Activated naive CD4-positive, alpha-beta T cell treated with anti-CD3 and anti-CD28 coated beads for 36 hours (primary cell): ENCODE measurements at regions not wholly inside any gene's neighbourhood (a gene's known extent, or its start where the extent isn't known, plus 50 kb on each side); places are given as distances from the start of the nearest gene placed in this dataset.

Experiments
- CTCF ChIA-PET: fragments of 350-600 bp; sonication (Branson Sonifier 250); formaldehyde crosslinking; loops from one replicate; lab custom pipeline; 2021; ENCODE audit warnings: antibody characterized with exemption; lab: Charles Lee
- DNase-seq: peaks from one replicate; pipeline ENCODE4 v3.0.0-alpha.2; 2020
- H3K27ac Mint-ChIP-seq: one replicate; pipeline ENCODE4 v1.8.0; 2021; ENCODE audit warnings: mild to moderate bottlenecking, mixed read lengths
- H3K27me3 Mint-ChIP-seq: one replicate; pipeline ENCODE4 v1.8.0; 2021; ENCODE audit warnings: low read depth, mixed read lengths
- H3K36me3 Mint-ChIP-seq: one replicate; pipeline ENCODE4 v1.8.0; 2021; ENCODE audit warnings: low read depth, mixed read lengths
- H3K4me1 Mint-ChIP-seq: one replicate; pipeline ENCODE4 v1.8.0; 2021; ENCODE audit warnings: low read depth, mixed read lengths
- H3K4me3 Mint-ChIP-seq: one replicate; pipeline ENCODE4 v1.8.0; 2021; ENCODE audit warnings: mild to moderate bottlenecking, moderate library complexity, mixed read lengths
- H3K9me3 Mint-ChIP-seq: one replicate; pipeline ENCODE4 v1.8.0; 2021; ENCODE audit warnings: mixed read lengths
- intact Hi-C: fragments of 100-400 bp; cut with micrococcal nuclease; formaldehyde crosslinking; loops from one replicate; pipeline ENCODE4 v1.15.1; 2023

- Mint-ChIP-seq H3K27ac (no peak overlapping the region), H3K4me3 (no peak overlapping the region), H3K36me3 (no peaks in the 10 kb centered on the region), H3K4me1 (peaks cover 7% of the 10 kb centered on the region), H3K9me3 (no peaks in the 10 kb centered on the region), H3K27me3 (no peaks in the 10 kb centered on the region)
- intact Hi-C loops, result no loop called here
- CTCF ChIA-PET, result no interaction called here
- DNase-seq, result no peak
Measured at GRCh38 chr7:157484411-157485081, 147.7 kb downstream of the DNAJB6 start.

DNA sequence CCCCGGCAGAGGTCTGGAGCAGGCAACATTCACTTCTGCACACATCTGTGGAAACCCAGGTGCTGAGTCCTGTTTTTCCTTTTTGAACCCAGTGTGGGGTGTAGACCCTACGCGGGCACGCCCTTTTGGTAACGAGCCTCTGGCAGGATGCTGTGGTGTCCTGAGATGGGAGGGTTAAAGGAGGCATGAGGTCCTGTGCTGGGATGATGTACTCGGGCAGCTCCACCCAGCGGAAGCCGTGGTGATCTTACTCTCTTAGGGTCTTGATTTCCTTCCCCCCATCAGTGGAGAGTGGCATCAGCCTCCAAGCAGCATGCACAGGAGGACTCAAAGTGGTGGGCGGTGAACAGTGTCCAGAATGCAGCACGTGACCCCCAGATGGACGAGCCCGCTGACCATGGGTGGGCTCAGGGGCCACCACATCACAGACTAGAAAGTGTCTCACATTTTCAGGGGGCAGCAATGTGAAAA lies 148.6 kb downstream of the DNAJB6 start:
- Mint-ChIP-seq H3K4me1 (peaks cover 12% of the 10 kb centered on the region), H3K27me3 (no peaks in the 10 kb centered on the region), H3K9me3 (no peaks in the 10 kb centered on the region), H3K36me3 (no peaks in the 10 kb centered on the region), H3K27ac (no peak overlapping the region), H3K4me3 (no peak overlapping the region)
- CTCF ChIA-PET, result interaction anchor here (1.5 kb wide), 1 partner anchor 11 kb away, joined by 4 read pairs; no protein-coding TSS in a partner anchor
- intact Hi-C loops, result no loop called here
- no peak for DNase-seq

DNA sequence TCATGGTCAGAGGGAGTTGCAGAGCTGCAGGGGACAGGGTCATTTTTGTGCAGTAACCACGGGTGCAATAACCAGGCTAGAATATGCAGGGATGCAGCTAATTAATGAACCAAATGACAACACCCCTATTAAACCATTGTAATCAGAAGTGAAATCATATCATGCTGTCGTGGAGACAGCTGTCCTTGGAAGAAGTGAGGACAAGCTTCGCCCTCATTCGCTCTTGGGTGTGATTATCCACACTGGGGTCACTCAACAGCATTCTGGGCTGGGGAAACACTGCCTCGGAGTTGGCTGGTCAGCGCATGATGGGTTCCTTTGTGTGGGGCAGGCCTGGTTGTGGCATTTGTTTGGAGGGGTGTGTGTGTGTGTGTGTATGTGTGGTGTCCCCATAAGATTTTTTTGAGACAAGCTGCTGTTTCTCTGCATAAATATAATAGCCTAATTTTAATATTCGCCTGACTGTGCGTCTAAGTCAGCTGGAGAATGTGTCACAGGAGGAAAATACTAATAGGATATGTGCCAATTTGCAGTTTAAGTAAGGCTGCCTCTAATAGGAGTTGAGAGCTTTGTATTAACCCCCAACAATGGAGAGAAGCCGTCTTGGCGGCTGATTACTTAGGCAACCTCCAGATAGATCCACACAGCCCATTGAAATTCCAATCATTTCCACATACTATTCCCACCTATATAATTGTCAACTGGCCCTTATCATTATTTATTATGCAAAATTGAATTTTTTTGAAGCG lies 149.4 kb downstream of the DNAJB6 start:
- H3K27me3 Mint-ChIP-seq, result no peaks in the 10 kb centered on the region
- intact Hi-C loops, result no loop called here

DNA sequence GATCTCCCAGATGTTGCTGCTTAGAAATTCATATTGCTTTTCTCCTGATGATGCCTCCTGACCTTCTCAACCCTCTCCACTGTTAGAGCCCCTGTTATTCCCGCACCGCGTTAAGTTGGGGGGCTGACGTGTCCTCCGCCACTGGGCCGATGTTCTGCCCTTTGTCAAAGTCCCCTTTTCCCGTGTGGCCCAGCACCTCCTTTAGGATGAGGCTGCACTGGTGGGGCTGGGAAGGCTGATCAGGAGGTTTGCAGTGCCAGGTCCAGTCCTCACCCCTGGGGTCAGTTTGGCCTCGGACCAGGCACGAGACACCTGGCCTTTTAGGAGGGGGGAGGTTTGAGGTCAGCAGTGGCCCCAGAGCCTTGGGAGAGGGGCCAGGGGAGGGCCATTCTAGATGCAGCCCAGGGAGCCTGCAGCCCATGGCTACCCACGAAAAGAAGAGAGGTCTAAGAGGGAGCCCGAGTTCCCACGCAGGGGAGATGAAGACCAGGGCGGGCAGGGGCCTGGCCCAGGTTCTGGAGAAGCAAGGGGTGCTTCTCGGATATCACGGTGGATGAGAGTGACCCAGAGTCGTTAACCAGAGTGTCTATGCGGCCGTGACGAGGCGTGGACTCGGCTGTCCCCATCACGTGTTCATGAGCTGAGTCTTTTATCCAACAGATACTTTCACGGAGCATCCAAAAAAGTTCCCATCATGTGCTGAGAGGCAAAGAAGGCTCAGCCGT lies 150.4 kb downstream of the DNAJB6 start:
- Mint-ChIP-seq H3K36me3 (no peaks in the 10 kb centered on the region), H3K27ac (no peak overlapping the region), H3K4me1 (peaks cover 20% of the 10 kb centered on the region), H3K9me3 (peaks cover 2% of the 10 kb centered on the region), H3K27me3 (no peaks in the 10 kb centered on the region), H3K4me3 (no peak overlapping the region)
- DNase-seq, result no peak
- CTCF ChIA-PET, result interaction anchor here (1.5 kb wide), 1 partner anchor 13 kb away, joined by 4 read pairs; no protein-coding TSS in a partner anchor
- intact Hi-C loops, result no loop called here

More for the DNA sequence above, 149.4 kb downstream of the DNAJB6 start:
- no peak for DNase-seq
- H3K36me3 Mint-ChIP-seq, result no peaks in the 10 kb centered on the region
- H3K27ac Mint-ChIP-seq, result no peak overlapping the region
- peaks cover 2% of the 10 kb centered on the region for H3K9me3 Mint-ChIP-seq
- H3K4me1 Mint-ChIP-seq, result peaks cover 19% of the 10 kb centered on the region
- CTCF ChIA-PET, result interaction anchor here (1.5 kb wide), 1 partner anchor 12 kb away, joined by 4 read pairs; no protein-coding TSS in a partner anchor
- H3K4me3 Mint-ChIP-seq, result no peak overlapping the region

- CTCF ChIA-PET, result no interaction called here
Measured at GRCh38 chr7:157488281-157488680, 151.5 kb downstream of the DNAJB6 start.

GRCh38 chr7:157488966-157489365 lies 152.2 kb downstream of the DNAJB6 start:
- intact Hi-C loops, result no loop called here
- Mint-ChIP-seq H3K27me3 (peaks cover 7% of the 10 kb centered on the region), H3K4me1 (peaks cover 20% of the 10 kb centered on the region), H3K36me3 (no peaks in the 10 kb centered on the region), H3K4me3 (no peak overlapping the region), H3K27ac (no peak overlapping the region), H3K9me3 (peaks cover 5% of the 10 kb centered on the region)
- CTCF ChIA-PET, result no interaction called here
- no peak for DNase-seq

More at GRCh38 chr7:157488281-157488680, 151.5 kb downstream of the DNAJB6 start:
- H3K27ac Mint-ChIP-seq, result no peak overlapping the region
- no peak overlapping the region for H3K4me3 Mint-ChIP-seq
- H3K4me1 Mint-ChIP-seq, result peaks cover 20% of the 10 kb centered on the region
- intact Hi-C loops, result no loop called here
- H3K9me3 Mint-ChIP-seq, result peaks cover 5% of the 10 kb centered on the region
- DNase-seq, result no peak
- peaks cover 5% of the 10 kb centered on the region for H3K27me3 Mint-ChIP-seq
- H3K36me3 Mint-ChIP-seq, result no peaks in the 10 kb centered on the region
